ENCODE measurements at regions not wholly inside any gene's neighbourhood (a gene's known extent, or its start where the extent isn't known, plus 50 kb on each side); places are given as distances from the start of the nearest gene placed in this dataset.

DNA sequence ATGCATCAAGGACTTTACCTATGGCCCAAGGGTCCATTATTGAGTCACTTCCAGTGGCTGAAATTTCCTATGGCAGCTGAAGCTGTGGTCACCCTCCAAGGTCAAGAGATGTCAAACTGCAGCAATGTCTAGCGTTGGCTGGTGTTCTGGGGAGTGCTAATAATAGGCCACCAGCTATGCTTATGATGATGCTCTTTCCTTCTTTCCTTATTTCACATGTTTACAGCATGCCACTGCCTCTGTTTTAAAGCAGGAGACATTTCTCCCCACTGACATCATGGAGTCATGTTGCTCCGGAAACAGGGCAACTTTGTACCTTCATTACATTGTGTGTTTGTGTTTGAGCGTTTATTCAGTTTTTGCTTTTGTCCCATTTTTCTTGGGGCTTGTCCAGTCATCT is 62.6 kb upstream of the CYYR1 start:
- TF ChIP-seq CTCF (IDR thresholded peaks at IDR 0.05; ENCODE audit: poor library complexity, severe bottlenecking), result no peak
- TF ChIP-seq TAF1 (IDR thresholded peaks at IDR 0.05; ENCODE audit: low read depth), result no peak
- no peak for TF ChIP-seq SMC3 (conservative IDR thresholded peaks at IDR 0.05; ENCODE audit: poor library complexity)
- no peak for TF ChIP-seq POLR2AphosphoS5 (IDR thresholded peaks at IDR 0.05)
- TF ChIP-seq, protein P1, sequence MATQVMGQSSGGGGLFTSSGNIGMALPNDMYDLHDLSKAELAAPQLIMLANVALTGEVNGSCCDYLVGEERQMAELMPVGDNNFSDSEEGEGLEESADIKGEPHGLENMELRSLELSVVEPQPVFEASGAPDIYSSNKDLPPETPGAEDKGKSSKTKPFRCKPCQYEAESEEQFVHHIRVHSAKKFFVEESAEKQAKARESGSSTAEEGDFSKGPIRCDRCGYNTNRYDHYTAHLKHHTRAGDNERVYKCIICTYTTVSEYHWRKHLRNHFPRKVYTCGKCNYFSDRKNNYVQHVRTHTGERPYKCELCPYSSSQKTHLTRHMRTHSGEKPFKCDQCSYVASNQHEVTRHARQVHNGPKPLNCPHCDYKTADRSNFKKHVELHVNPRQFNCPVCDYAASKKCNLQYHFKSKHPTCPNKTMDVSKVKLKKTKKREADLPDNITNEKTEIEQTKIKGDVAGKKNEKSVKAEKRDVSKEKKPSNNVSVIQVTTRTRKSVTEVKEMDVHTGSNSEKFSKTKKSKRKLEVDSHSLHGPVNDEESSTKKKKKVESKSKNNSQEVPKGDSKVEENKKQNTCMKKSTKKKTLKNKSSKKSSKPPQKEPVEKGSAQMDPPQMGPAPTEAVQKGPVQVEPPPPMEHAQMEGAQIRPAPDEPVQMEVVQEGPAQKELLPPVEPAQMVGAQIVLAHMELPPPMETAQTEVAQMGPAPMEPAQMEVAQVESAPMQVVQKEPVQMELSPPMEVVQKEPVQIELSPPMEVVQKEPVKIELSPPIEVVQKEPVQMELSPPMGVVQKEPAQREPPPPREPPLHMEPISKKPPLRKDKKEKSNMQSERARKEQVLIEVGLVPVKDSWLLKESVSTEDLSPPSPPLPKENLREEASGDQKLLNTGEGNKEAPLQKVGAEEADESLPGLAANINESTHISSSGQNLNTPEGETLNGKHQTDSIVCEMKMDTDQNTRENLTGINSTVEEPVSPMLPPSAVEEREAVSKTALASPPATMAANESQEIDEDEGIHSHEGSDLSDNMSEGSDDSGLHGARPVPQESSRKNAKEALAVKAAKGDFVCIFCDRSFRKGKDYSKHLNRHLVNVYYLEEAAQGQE (IDR thresholded peaks at IDR 0.05; ENCODE audit: borderline replicate concordance), result no peak
- TF ChIP-seq MXI1 (conservative IDR thresholded peaks at IDR 0.05; ENCODE audit: poor library complexity, severe bottlenecking), result no peak
- TF ChIP-seq EZH2 (IDR thresholded peaks at IDR 0.05; ENCODE audit: borderline replicate concordance, insufficient read depth, low read length, poor library complexity, severe bottlenecking), result no peak
- TF ChIP-seq EP300 (conservative IDR thresholded peaks at IDR 0.05; ENCODE audit: poor library complexity, severe bottlenecking), result no peak
- no peak for TF ChIP-seq RAD21 (conservative IDR thresholded peaks at IDR 0.05)
